Stimulated activated CD8-positive, alpha-beta memory T cell treated with anti-CD3 and anti-CD28 coated beads, Interleukin-4, amount 100 ng/mL, for 48 hours (primary cell): ENCODE measurements at regions not wholly inside any gene's neighbourhood (a gene's known extent, or its start where the extent isn't known, plus 50 kb on each side); places are given as distances from the start of the nearest gene placed in this dataset.
"Not testable (repeated sequence)": the region's sequence is repeated elsewhere in the genome, so short reads cannot be mapped to it uniquely, and the experiment has no call there.

ENCODE experiments used
- DNase-seq: peaks from one replicate; pipeline ENCODE4 v3.0.0-alpha.2; 2020

GRCh38 chr1:219342836-219343235, 169.2 kb downstream of the LYPLAL1 start:
- no peak for DNase-seq

GRCh38 chr1:219340796-219341195, 167.1 kb downstream of the LYPLAL1 start:
- DNase-seq: no peak

- no peak for DNase-seq
These were observed 165.8 kb downstream of the LYPLAL1 start for GRCh38 chr1:219339466-219339865.

GRCh38 chr1:219337588-219337987, 163.9 kb downstream of the LYPLAL1 start:
- DNase-seq: no peak

- no peak for DNase-seq
These were observed 159.9 kb downstream of the LYPLAL1 start for GRCh38 chr1:219333626-219334025.

GRCh38 chr1:219331424-219331823, 157.7 kb downstream of the LYPLAL1 start:
- no peak for DNase-seq

- DNase-seq: no peak
These were observed 157.0 kb downstream of the LYPLAL1 start for GRCh38 chr1:219330669-219331068.

GRCh38 chr1:219330001-219330400, 156.3 kb downstream of the LYPLAL1 start:
- no peak for DNase-seq

- no peak for DNase-seq
These were observed 155.9 kb downstream of the LYPLAL1 start for GRCh38 chr1:219329578-219329977.

- no peak for DNase-seq
These were observed 153.2 kb downstream of the LYPLAL1 start for GRCh38 chr1:219326843-219327242.

GRCh38 chr1:219325368-219325742, 151.7 kb downstream of the LYPLAL1 start:
- no peak for DNase-seq

GRCh38 chr1:219324629-219325367, 151.1 kb downstream of the LYPLAL1 start:
- DNase-seq: no peak

- no peak for DNase-seq
These were observed 150.5 kb downstream of the LYPLAL1 start for GRCh38 chr1:219324171-219324570.

GRCh38 chr1:219323426-219323825, 149.7 kb downstream of the LYPLAL1 start:
- DNase-seq: no peak

- no peak for DNase-seq
These were observed 149.1 kb downstream of the LYPLAL1 start for GRCh38 chr1:219322766-219323165.

- not testable (repeated sequence) for DNase-seq
These were observed 146.9 kb downstream of the LYPLAL1 start for GRCh38 chr1:219320563-219320962.

- no peak for DNase-seq
These were observed 145.1 kb downstream of the LYPLAL1 start for GRCh38 chr1:219318826-219319225.

GRCh38 chr1:219317762-219318353, 144.2 kb downstream of the LYPLAL1 start:
- DNase-seq: no peak

- no peak for DNase-seq
These were observed 142.4 kb downstream of the LYPLAL1 start for GRCh38 chr1:219316066-219316465.

GRCh38 chr1:219313961-219314360, 140.3 kb downstream of the LYPLAL1 start:
- DNase-seq: no peak

GRCh38 chr1:219312967-219313366, 139.3 kb downstream of the LYPLAL1 start:
- no peak for DNase-seq

- DNase-seq: no peak
These were observed 136.6 kb downstream of the LYPLAL1 start for GRCh38 chr1:219310181-219310728.

- DNase-seq: no peak
These were observed 134.7 kb downstream of the LYPLAL1 start for GRCh38 chr1:219308367-219308766.
